Amniotic epithelial cell (primary cell): ENCODE measurements at regions not wholly inside any gene's neighbourhood (a gene's known extent, or its start where the extent isn't known, plus 50 kb on each side); places are given as distances from the start of the nearest gene placed in this dataset.

Experiments used
- DNase-seq: peaks from one replicate; pipeline ENCODE4 v3.0.0-alpha.2; 2010; ENCODE audit warnings: low read depth

DNA sequence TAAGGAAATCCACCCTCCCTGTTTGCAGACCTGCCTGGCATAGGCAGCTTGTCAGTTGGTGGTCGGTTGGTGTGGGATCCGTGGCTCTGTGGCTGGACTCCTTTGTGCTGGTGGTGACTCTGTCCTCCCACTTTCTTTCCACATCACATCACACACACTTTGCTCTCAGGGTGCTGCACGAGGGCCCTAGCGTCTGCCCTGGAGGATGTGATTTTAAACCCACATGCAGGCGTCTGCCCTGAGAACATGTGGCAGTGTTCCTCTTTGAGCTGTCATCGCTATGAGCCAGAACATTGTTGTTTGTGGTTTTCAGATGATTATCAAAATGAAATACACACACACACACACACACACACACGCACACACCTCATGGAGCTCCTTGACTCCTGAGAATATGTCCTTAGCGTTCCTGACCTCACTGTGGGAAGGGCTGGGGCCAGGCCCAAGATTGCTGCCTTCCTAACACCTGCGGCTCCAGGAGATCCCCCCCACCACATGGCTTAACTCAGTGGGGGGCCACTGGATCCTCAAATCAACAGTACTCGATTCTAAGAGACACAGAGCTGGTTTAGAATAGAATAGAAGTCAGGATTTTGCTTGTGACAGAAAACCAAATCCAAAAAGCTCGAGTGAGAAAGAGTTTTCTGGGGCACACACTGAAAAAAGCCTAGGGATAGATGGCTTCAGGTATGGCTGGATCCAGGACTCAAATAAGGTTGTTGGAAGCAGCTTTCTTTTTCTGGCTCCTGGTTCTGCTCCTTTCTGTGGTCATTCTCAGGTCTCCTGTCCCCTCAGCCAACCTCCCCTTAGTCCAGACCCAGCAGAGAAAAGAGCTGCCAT, 54.8 kb downstream of the RTP5 start:
- peak; percentile 37 for DNase-seq

DNA sequence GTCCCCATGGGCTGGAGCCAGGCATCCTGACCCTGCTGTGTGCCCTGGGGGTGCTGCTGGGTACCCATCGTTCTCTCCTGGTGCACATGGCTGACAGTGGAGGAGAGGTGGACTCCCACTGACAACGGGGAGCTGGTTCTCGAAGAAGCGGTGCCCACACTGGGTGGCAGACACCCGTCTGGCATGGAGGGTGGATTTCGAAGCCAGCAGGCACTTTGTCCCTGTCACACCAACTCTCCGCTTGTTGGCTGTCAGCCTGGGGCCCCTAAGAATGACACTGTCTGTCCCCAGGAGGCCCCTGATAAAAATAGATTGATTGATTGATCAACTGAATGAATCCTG, 55.4 kb downstream of the RTP5 start:
- no peak for DNase-seq

DNA sequence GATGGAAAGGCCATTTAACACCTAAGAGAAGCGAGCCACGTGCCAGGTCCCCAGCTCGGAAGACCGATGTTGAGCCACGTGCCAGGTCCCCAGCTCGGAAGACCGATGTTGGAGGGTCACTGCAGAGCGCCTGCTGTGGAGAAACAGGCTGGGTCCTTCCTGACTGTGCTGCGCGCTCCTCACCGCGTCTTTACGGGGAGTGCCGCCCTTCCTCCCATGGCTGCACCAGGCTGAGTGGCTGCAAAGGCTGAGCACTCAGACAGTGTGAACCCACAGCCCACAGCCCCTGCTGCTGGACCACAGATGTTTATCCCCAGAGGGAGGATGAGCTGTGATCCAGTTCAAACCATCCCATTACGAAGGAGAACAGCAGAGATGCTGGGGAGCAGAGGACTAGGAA, 55.7 kb downstream of the RTP5 start:
- DNase-seq, result no peak

GRCh38 chr2:241925821-241926441, 56.4 kb downstream of the RTP5 start:
- no peak for DNase-seq

- no peak for DNase-seq
These were observed 57.2 kb downstream of the RTP5 start for GRCh38 chr2:241926541-241927311.

DNA sequence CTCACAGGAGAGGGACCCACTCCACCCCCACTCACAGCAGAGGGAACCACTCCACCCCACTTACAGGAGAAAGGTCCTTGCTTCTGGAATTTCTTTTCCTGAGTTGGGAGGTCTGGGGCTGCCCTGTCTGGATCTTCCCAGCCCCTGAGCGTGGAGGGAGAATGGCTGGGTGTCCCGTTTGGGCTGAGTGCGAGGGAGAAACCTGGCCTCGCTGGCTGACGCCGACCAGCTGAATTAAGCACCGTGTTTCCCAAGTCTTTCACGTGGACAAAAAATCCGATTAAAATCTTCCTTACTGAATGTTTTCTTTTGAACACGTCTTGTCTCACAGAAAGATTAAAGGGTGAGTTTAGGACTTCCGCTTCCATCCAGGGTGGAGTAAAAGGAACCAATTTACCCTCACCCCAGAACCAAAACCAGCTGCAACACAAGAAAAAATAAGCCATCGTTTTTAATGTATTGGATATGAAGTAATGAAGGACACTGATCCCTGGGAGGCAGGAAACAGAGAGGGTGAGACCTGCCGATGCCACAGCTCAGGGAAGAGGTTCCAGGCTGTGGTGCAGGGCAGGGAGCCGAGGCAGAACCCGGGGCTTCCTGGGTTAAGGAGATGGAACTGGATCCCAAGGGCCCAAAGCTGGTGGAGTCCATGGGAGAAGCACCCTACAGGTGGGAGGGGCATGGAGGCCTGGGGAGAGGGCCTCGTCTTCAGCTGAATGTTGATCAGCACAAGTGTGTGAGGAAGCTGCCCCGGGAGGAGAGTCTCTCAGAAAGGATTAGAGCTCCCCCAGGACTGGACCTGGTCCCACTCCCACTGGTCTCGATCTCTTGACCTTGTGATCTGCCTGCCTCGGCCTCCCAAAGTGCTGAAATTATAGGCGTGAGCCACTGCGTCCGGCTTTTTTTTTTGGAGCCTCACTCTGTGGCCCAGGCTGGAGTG, 60.3 kb downstream of the RTP5 start:
- no peak for DNase-seq

- no peak for DNase-seq
These were observed 61.8 kb downstream of the RTP5 start for GRCh38 chr2:241931084-241931975.

- DNase-seq, result no peak
These were observed 62.7 kb downstream of the RTP5 start for GRCh38 chr2:241931976-241932898.

- DNase-seq, result no peak
These were observed 63.3 kb downstream of the RTP5 start for GRCh38 chr2:241932899-241933178.

DNA sequence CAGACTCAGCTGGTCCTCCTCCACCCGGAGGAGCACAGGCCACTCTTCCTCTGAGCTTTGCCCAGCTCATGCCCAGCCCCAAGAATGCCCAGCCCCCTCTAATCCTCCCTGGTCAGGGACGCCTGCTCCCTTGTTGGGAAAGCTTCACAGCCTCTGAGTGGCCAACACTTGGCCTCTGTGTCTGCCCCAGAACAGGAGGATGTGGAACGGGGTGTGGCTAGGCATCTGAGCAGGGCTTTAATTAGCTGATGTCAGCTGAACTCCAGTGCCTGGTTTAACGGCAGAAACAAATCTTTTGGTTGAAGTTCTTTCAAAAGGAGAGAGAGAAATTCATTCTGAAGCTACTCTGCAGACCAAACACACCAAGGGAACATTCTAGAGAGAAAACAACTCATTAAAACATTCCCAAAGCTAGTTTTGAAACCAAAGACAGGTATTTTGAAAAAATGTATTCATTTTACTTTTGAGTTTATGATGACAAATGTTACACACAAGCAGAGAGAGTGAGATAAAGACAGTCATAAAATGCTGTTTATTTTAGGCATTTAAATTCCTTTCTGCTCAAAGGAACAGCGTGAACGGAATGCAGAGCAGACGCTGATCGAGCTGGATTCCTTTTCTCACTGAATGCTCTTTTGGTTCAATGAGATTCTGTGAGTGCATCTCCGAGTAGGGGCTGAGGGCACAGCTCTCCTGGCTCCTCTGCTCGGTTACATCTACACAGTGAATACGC, 63.8 kb downstream of the RTP5 start:
- peak; percentile 80 for DNase-seq

DNA sequence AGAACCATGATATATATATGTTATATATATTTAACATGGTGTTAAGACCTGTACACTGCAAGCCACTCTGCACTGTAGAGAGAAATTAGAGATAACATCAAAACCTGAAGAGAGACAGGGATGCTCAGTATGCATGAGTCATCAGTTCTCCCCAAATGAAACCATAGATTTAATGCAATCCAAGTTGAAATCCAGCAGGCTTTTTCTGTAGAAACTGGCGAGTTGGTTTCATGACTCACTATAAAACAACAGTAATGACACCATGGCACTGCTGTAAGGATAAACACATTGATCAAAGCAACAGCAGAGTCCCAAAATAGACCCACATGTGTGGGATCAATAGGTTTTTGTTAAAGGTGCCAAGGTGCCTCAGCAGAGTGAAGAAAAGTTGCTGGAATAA, 65.8 kb downstream of the RTP5 start:
- DNase-seq, result peak; percentile 92

- DNase-seq, result no peak
These were observed 66.2 kb downstream of the RTP5 start for GRCh38 chr2:241935774-241936173.

DNA sequence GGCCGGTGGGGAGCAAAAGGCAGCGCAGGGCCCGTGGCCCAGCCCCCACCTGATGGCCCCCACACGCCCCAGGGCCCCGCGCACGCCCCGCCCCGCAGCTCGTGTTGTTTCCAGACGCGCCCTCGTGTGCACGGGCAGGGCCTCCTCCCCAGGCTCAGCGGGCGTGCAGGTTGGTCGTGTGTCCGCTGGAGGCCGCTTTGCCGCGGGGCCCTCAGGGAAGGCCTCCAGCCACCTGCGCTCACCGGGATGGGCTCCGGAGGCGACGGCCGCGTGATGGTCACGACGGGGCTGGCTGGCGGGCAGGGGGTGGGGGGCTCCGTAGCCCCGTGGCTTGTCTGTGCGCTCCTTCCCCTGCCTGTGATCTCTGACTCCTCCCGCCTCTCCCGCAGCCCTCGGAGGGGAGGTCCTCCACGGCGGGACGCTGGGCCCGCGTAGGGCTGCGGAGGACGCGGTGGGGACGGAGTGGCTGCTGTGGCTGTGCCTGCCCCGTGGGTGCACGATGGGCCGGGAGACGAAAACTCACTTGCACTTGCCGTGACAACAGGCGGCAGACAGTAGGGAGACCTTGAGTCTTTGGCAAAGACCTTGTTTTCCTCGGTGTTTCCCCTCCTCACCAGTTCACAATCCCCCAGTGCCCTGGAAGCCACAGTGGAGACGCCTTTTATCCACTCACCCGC, 67.1 kb downstream of the RTP5 start:
- no peak for DNase-seq

GRCh38 chr2:241937297-241937696, 67.8 kb downstream of the RTP5 start:
- no peak for DNase-seq

- no peak for DNase-seq
These were observed 70.0 kb downstream of the RTP5 start for GRCh38 chr2:241939541-241939940.

DNA sequence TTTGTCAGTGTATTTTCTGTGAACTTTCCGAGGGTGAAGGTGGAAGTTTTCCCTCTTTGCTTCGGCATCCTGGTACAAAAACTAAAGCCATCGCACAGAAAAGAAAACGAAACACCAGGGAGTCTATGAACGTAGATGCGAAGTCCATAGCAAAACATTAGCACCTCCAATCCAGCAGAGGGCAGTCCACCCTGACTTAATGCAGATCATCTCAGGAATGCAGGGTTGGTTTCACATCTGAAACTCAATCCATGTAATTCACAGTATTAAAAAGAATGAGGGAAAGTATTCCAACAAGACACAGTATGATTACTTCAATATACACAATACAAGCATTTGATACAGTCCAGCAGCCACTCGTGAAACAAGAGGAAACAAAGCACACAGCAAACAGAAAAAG, 70.8 kb downstream of the RTP5 start:
- peak; percentile 13 for DNase-seq

GRCh38 chr2:241941691-241942301, 72.3 kb downstream of the RTP5 start:
- no peak for DNase-seq
